ENCODE measurements at regions not wholly inside any gene's neighbourhood (a gene's known extent, or its start where the extent isn't known, plus 50 kb on each side); places are given as distances from the start of the nearest gene placed in this dataset.

- TF ChIP-seq CTCF (IDR thresholded peaks at IDR 0.05) (no peak), POLR2AphosphoS5 (IDR thresholded peaks at IDR 0.05) (no peak), POLR2A (IDR thresholded peaks at IDR 0.05) (no peak)
Observed at GRCh38 chr1:239682046-239682445, 295.7 kb downstream of the CHRM3 start.

Measured in stomach (tissue), 4 donors.